IMR-90 (cell line): ENCODE measurements at regions not wholly inside any gene's neighbourhood (a gene's known extent, or its start where the extent isn't known, plus 50 kb on each side); places are given as distances from the start of the nearest gene placed in this dataset.

Experiments
- ATAC-seq: fragments of 200-7000 bp; cut with Tn5 transposase; 2 replicates; pipeline ENCODE4 v1.9.1; 2020; ENCODE audit warnings: low read depth, mild to moderate bottlenecking, moderate library complexity
- BruUV-seq: library from RNA; stranded (reverse); fragments of 400-500 nt; replicated peaks from 2 replicates; lab custom pipeline; 2021; lab: Mats Ljungman, UMichigan
- CTCF ChIA-PET: fragments of 300-600 bp; formaldehyde crosslinking; extraction: SDS; loops from one replicate; lab custom pipeline; 2021; ENCODE audit warnings: antibody characterized with exemption; lab: Yijun Ruan, JAX
- POLR2A ChIA-PET: fragments of 300-600 bp; sonication (Branson Sonifier 250); formaldehyde crosslinking; loops from one replicate; lab custom pipeline; 2022; ENCODE audit warnings: antibody characterized with exemption; ENCODE audit not compliant: unreplicated experiment; lab: Charles Lee
- DNase-seq: peaks from one replicate; pipeline ENCODE4 v3.0.0; 2013
- H2AFZ ChIP-seq: replicated peaks from 2 replicates; pipeline ENCODE3; 2013; ENCODE audit warnings: low read length, mild to moderate bottlenecking; ENCODE audit not compliant: poor library complexity
- H2AK5ac ChIP-seq: 2 replicates; pipeline ENCODE4 v1.6.1; 2013; ENCODE audit warnings: low read depth, low read length, inconsistent platforms
- H2AK9ac ChIP-seq: replicated peaks from 2 replicates; pipeline ENCODE3; 2013; ENCODE audit warnings: mild to moderate bottlenecking, low read depth, low read length, moderate library complexity; ENCODE audit not compliant: poor library complexity
- H2BK120ac ChIP-seq: 2 replicates; pipeline ENCODE4 v1.6.1; 2013; ENCODE audit warnings: low read depth, low read length, inconsistent platforms
- H2BK15ac ChIP-seq: 3 replicates; pipeline ENCODE4 v1.6.1; 2013; ENCODE audit warnings: low read depth, low read length, inconsistent platforms
- H2BK20ac ChIP-seq: 2 replicates; pipeline ENCODE4 v1.6.1; 2013; ENCODE audit warnings: low read depth, mild to moderate bottlenecking, inconsistent platforms, low read length, moderate library complexity
- H2BK5ac ChIP-seq: 2 replicates; pipeline ENCODE4 v1.6.1; 2013; ENCODE audit warnings: mild to moderate bottlenecking, low read depth, low read length, inconsistent platforms; ENCODE audit not compliant: poor library complexity, severe bottlenecking
- H3K14ac ChIP-seq: replicated peaks from 2 replicates; pipeline ENCODE4 v1.6.1; 2013; ENCODE audit warnings: low read depth, low read length, inconsistent platforms
- H3K18ac ChIP-seq: 2 replicates; pipeline ENCODE4 v1.6.1; 2013; ENCODE audit warnings: low read depth, low read length, control low read depth
- H3K23ac ChIP-seq: 2 replicates; pipeline ENCODE4 v1.6.1; 2013; ENCODE audit warnings: low read depth, low read length, inconsistent platforms
- H3K27ac ChIP-seq: 2 replicates; pipeline ENCODE4 v1.5.1; 2013; ENCODE audit warnings: mild to moderate bottlenecking, control low read depth, low read length; ENCODE audit not compliant: insufficient read depth
- H3K27me3 ChIP-seq: 2 replicates; pipeline ENCODE4 v1.6.1; 2013; ENCODE audit warnings: low read length; ENCODE audit not compliant: control insufficient read depth, insufficient read depth
- H3K36me3 ChIP-seq: 2 replicates; pipeline ENCODE4 v1.6.1; 2013; ENCODE audit warnings: low read length, mixed read lengths; ENCODE audit not compliant: control insufficient read depth, insufficient read depth
- H3K4ac ChIP-seq: 2 replicates; pipeline ENCODE4 v1.6.1; 2013; ENCODE audit warnings: low read depth, low read length, inconsistent platforms
- H3K4me1 ChIP-seq: 2 replicates; pipeline ENCODE4 v1.6.1; 2013; ENCODE audit warnings: low read length, mixed read lengths; ENCODE audit not compliant: control insufficient read depth, insufficient read depth
- H3K4me2 ChIP-seq: 2 replicates; pipeline ENCODE4 v1.6.1; 2013; ENCODE audit warnings: low read depth, mild to moderate bottlenecking, control low read depth, low read length, moderate library complexity
- H3K4me3 ChIP-seq: 2 replicates; pipeline ENCODE4 v1.5.1; 2013; ENCODE audit warnings: low read depth, mild to moderate bottlenecking, control low read depth, low read length, moderate library complexity; ENCODE audit not compliant: insufficient read depth
- H3K56ac ChIP-seq: 2 replicates; pipeline ENCODE4 v1.6.1; 2013; ENCODE audit warnings: low read length, inconsistent platforms; ENCODE audit not compliant: insufficient read depth; ENCODE audit errors: extremely low read depth
- H3K79me1 ChIP-seq, 2 experiments: 2 replicates each; pipeline ENCODE4 v1.6.1; 2013; ENCODE audit warnings: low read length in 2 of 2, inconsistent platforms in 1 of 2, low read depth in 1 of 2
- H3K9ac ChIP-seq: 2 replicates; pipeline ENCODE4 v1.6.1; 2013; ENCODE audit warnings: low read depth, low read length, control low read depth
- H3K9me1 ChIP-seq: 2 replicates; pipeline ENCODE4 v1.6.1; 2013; ENCODE audit warnings: low read length, inconsistent platforms; ENCODE audit not compliant: insufficient read depth
- H3K9me3 ChIP-seq: 2 replicates; pipeline ENCODE4 v1.6.1; 2013; ENCODE audit warnings: low read length; ENCODE audit not compliant: control insufficient read depth, insufficient read depth
- H4K20me1 ChIP-seq: 2 replicates; pipeline ENCODE4 v1.6.1; 2013; ENCODE audit warnings: low read length, inconsistent platforms; ENCODE audit not compliant: insufficient read depth
- H4K5ac ChIP-seq: 2 replicates; pipeline ENCODE4 v1.6.1; 2013; ENCODE audit warnings: mild to moderate bottlenecking, low read depth, low read length, control low read depth
- H4K8ac ChIP-seq, 2 experiments: 2 replicates each; pipeline ENCODE4 v1.6.1; 2013; ENCODE audit warnings: low read depth in 2 of 2, low read length in 2 of 2, control low read depth in 1 of 2, inconsistent platforms in 1 of 2
- H4K91ac ChIP-seq: 2 replicates; pipeline ENCODE4 v1.6.1; 2013; ENCODE audit warnings: low read depth, low read length, inconsistent platforms; ENCODE audit not compliant: insufficient read depth
- CEBPB ChIP-seq: IDR thresholded peaks from 2 replicates; pipeline ENCODE4 v1.6.1; 2012; ENCODE audit warnings: low read depth, low read length, improper control_type of control experiment
- FOS ChIP-seq: fragments of 150-350 bp; IDR thresholded peaks from 2 replicates; pipeline ENCODE4 v1.6.1; 2016; ENCODE audit warnings: low read depth, low read length
- WGBS, 2 experiments: methylation state at CpG; one replicate each; pipeline versions ENCODE4 v1.1.5 to v1.1.7; 2013; ENCODE audit warnings: missing lambda C conversion rate in 2 of 2; ENCODE audit not compliant: insufficient read length in 1 of 2; ENCODE audit errors: extremely low coverage in 2 of 2; 5-methylcytosine and 5-hydroxymethylcytosine counted together
- dilution Hi-C: fragments of 300-500 bp; cut with HindIII; formaldehyde crosslinking; loops from one replicate; pipeline ENCODE4 v1.14.3; 2018; ENCODE audit warnings: low sequenced_read_pairs; ENCODE audit not compliant: unreplicated experiment
- in situ Hi-C: fragments of 300-500 bp; cut with MboI; formaldehyde crosslinking; loops from 3 replicates; pipeline ENCODE4 v1.14.3; 2019; ENCODE audit warnings: low sequenced_read_pairs, inconsistent platforms, mixed read lengths
- intact Hi-C: fragments of 100-400 bp; cut with micrococcal nuclease; formaldehyde crosslinking; loops from 2 replicates; pipeline ENCODE4 v1.10.0; 2022

DNA sequence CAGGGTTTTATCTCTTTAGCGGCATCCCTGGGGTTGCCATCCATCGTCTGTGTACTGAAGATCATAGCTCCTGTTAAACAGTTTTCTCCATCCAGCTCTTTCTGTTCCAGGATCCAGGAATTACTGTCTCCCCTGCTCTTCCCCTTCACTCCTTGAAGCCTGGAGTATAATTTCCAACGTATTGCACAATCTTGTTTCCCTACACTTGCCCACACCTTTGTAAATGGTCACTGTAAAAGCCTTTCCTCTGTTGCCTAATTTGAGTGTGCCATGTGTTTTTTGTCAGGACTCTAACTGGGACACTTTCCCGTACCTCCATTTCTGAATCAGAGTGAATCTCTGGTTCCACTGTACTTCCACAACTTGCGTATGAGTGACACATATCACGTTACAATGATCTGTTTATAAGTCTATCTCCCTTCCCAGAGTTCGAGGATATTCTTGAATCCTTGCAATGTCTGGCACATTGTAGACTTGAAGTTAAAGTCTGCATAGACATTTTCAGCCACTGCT, 199.6 kb upstream of the SNX7 start:
- Histone ChIP-seq H4K8ac (no peak overlapping the region), H4K91ac (no peak overlapping the region), H4K5ac (no peak overlapping the region), H2AK5ac (no peak overlapping the region), H3K4me2 (no peak overlapping the region), H3K36me3 (no peaks in the 10 kb centered on the region), H2BK120ac (no peak overlapping the region), H2AK9ac (no peak overlapping the region), H3K4me3 (no peak overlapping the region), H3K23ac (no peak overlapping the region), H3K9me3 (no peaks in the 10 kb centered on the region), H3K27me3 (no peaks in the 10 kb centered on the region), H2BK20ac (no peak overlapping the region; the same call in 1 of the 2 replicates), H2BK5ac (no peak overlapping the region), H3K27ac (no peak overlapping the region), H3K14ac (0 out of 2 replicates have a peak overlapping the region, but pooled peaks have one; percentile 6), H4K20me1 (no peaks in the 10 kb centered on the region), H3K9ac (no peak overlapping the region), H3K9me1 (no peaks in the 10 kb centered on the region), H3K56ac (no peak overlapping the region), H3K18ac (no peak overlapping the region), H2AFZ (no peak overlapping the region), H3K79me1 (no peaks in the 10 kb centered on the region), H3K4ac (no peak overlapping the region), H3K4me1 (no peaks in the 10 kb centered on the region), H2BK15ac (no peak overlapping the region; the same call in 2 of the 3 replicates)
- BruUV-seq = no TSS peak
- ATAC-seq = no peak
- intact Hi-C loops (loop anchor here (10.0 kb wide), 1 partner anchor 1257 kb away; no protein-coding TSS in a partner anchor), dilution Hi-C loops (no loop called here), in situ Hi-C loops (loop anchor here (10.0 to 25.0 kb wide), 2 partner anchors 1225 to 1497 kb away; no protein-coding TSS in a partner anchor)
- TF ChIP-seq CEBPB (peak; percentile 83), FOS (no peak)
- DNase-seq = no peak
- ChIA-PET CTCF (no interaction called here), POLR2A (no interaction called here)
- no CpG with 5 or more reads among the region's 7 CpGs for WGBS, 2 experiments
